ENCODE measurements at regions not wholly inside any gene's neighbourhood (a gene's known extent, or its start where the extent isn't known, plus 50 kb on each side); places are given as distances from the start of the nearest gene placed in this dataset.
"Not testable (repeated sequence)": the region's sequence is repeated elsewhere in the genome, so short reads cannot be mapped to it uniquely, and the experiment has no call there.

- DNase-seq (ENCODE audit: low spot score) (peak; percentile 6), FAIRE-seq (no peak)
Measured at GRCh38 chr2:16978301-16978700, 312.7 kb upstream of the CYRIA start.

DNA sequence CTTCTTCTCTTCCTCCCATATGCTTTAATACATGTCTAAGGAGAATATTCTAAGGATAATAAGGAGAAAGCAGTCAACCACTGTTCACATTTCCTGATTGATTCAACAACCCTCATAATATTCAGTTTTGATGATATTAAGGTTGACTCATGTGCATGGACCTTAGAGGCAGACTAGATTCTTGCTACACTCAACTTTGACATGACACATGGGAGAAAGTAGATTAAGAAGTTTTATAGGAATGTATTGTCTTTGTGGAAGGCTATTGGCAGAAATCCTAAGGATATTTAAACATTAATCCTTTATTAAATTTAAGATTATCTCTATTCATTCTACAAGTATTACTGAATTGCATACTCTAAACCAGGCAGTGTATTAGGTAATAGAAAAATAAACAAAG lies 309.1 kb upstream of the CYRIA start:
- FAIRE-seq (no peak), DNase-seq (ENCODE audit: low spot score) (no peak)

DNA sequence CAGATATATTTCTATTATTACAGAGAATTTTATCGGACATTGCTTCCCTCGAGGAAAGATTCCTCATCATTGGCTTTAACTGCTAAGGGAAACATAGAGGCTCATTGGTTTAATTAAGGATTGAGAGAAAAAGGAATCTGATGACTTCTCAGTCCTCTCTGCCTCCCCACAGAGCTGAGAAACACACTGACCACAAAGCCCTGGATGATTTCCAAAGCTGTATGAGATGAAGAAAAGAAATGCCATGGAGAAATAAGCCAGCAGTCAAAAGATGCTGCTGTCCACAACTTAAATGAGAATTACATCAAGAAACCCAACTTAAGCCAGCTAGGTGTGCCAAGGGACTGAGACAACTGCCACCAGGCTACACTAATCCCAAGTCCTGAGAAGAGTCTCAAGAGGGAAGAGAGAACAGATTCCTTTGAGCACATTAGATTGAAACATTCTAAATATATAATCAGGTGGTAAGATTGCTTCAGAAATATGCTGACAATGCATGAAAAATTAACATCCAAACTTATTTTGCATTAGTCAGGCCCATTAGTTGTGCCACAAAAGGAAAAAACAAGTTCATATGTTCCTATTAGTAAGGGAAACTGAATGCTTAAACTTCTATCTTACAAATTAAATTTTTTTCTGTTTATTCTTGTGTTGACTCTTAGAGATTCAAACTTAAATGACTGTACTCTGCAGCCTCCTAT lies 308.1 kb upstream of the CYRIA start:
- no peak for FAIRE-seq

GRCh38 chr2:16972276-16972675 lies 306.6 kb upstream of the CYRIA start:
- DNase-seq (ENCODE audit: low spot score) (no peak), FAIRE-seq (no peak)

More for the DNA sequence above, 308.1 kb upstream of the CYRIA start:
- peak; percentile 20 for DNase-seq (ENCODE audit: low spot score)

- DNase-seq (ENCODE audit: low spot score) (no peak), FAIRE-seq (no peak)
Measured at GRCh38 chr2:16971722-16972234, 306.1 kb upstream of the CYRIA start.

- FAIRE-seq; DNase-seq (ENCODE audit: low spot score): not testable (repeated sequence)
Measured at GRCh38 chr2:16970948-16971347, 305.3 kb upstream of the CYRIA start.

DNA sequence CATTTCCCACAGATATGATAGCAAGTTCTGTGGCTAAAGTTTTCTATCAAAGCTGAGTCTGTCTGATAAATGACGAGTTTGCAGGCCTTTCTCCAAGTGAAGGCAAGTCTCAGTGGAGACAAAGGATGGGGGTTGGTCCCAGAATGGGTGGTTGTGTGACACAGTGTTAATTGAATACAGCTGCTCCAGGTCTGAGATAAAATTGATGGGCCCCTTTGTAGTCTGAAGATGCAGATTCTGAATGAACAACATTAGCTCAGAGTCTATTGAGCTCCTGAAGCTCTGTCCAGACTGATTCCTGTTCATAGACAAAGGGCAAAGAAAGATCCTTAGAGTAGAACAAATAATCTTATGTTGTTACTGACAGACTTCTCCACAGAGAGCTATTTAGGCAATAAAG lies 296.9 kb upstream of the CYRIA start:
- FAIRE-seq (no peak), DNase-seq (ENCODE audit: low spot score) (no peak)

DNA sequence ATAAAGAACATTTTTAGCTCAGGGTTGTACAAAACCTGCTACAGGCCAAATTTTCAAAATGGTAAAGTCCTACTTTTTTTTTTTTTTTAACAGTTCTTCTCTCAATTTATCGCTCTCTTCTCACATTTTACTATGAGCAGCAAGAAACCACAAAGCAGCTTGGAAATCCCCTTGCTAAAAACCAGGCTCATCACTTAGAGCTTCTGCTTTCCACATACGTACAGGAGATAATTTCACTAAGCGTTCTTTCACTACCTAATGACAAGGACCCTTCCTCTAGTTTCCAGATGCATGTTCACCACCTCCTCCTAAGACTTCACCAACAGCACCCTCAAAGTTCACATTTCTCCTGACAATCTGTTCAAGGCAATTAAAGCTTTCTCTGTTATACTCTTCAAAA lies 294.9 kb upstream of the CYRIA start:
- DNase-seq (ENCODE audit: low spot score) (no peak), FAIRE-seq (no peak)

DNA sequence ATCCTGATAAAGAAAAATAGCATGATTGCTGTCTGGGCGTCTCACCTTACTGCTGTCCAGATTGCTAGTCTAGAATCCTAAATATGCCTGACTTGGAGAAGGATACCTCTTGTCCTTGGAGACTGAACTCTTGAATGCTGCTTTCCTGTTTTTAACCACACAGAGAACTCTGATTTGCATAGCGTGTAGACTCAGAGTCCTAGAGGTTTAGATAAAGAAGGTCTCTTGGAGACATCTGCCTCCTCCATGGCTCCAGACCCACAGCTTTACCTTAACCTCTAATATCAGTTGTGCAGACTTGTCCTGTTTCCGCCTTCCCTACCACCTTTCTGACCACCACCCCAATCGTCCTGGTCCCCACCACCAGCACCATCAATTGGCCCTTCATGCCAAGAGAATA lies 292.6 kb upstream of the CYRIA start:
- DNase-seq (ENCODE audit: low spot score) = no peak
- no peak for FAIRE-seq

DNA sequence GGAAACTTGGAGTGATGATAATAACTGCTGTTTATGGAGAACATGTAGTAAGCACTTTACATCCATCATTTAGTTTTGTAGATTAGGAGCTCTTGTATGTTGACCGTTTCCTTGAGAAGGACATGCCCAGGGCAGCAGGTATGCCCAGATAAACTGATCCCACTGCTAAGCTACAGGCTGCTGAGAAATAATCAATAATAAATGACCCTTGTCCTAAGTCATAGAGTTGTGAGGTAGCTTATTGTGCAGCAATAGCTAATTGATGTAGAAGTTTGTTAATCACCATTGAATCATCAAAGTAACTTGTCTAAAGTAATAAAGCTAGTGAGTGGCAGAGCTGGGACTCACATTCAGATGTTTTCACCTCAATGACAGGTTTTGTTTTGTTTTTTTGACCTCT lies 287.2 kb upstream of the CYRIA start:
- FAIRE-seq (no peak), DNase-seq (ENCODE audit: low spot score) (no peak)

DNA sequence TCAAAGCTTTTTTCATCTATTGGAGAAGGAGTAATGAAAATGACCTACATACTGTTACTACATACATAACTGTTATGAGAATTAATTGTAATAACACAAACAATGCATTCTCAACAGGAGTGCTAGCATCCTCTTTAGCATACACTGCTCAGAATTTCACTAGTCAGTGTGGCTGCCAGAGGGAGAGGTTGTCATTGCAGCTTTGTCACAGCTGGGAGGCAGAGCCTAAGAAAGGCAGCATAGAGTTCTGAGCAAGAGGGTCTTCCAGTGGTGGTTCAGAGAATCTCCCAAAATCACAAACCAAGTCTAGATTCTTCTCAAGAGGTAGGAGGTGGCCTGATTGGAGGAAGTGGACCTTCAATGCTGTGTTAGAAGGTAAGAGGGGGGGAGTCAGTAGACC lies 286.7 kb upstream of the CYRIA start:
- no peak for FAIRE-seq
- no peak for DNase-seq (ENCODE audit: low spot score)

GRCh38 chr2:16950436-16950835 lies 284.8 kb upstream of the CYRIA start:
- no peak for DNase-seq (ENCODE audit: low spot score)
- FAIRE-seq = no peak

DNA sequence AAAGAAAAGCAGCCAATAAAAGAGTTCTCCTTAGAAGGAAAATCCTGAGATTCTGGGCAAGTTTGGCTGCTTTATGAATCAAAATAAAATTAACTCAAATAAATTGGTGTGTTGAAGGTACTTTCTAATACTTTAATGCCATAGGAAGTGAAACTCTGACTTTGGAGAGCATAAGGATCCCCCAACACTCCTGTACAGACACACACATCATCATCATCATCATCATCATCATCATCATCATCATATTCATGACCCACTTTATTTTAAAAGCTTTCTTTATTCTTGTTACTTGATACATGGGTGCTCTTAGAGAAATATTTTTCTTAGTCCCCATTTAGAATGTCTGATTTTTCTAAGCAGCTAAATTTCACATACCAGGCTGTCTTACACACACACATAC lies 283.1 kb upstream of the CYRIA start:
- DNase-seq (ENCODE audit: low spot score) = no peak
- no peak for FAIRE-seq

DNA sequence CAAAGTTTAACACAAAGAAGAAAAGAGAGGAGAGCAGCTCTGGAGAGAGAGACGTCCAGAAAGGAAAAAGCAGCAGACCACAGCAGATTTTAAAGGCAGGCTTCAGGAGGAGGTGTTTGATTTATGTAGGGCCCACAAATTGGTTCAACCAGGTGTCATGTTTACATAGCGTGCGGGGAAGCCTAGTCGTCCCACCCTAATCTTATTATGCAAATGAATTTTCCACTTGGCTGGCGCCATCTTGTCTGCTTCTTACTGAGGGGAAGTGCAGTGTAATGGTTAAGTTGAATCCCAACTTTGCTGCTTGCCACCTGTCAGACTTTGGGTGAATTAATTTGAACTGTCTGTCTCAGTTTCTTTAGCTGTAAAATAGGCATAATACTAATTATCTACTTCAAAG lies 282.4 kb upstream of the CYRIA start:
- no peak for FAIRE-seq
- no peak for DNase-seq (ENCODE audit: low spot score)

DNA sequence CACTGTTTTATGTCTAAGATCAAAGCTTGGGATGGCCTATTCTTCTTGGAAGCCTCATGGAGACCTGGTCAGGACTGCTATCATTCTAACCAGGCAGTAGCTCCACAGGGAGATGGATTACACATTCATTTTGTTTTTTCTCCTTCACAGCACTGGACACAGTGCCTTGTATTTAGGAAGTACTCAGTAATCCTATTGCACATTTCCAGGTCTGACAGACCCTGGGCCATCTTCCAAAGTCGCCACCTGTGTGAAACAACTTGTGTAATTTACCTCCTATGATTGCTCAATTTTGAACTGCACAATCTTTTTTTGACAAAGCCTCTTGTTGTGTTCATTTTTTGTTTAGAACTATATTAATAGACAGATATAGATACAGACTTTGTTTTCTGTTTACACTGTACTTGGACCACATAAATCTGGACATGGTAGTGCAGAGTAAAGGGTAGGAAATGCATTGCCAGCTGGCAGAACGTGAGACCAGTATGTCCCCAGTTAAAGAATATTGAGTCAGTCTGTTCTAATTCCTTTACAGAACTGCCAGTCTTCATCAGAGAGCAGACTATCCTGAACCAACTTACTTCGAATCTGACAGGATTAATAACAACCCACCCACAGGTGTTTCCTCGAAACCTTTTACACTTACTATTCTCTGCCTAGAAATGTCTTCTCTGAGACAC lies 277.8 kb upstream of the CYRIA start:
- DNase-seq (ENCODE audit: low spot score) (no peak), FAIRE-seq (no peak)

DNA sequence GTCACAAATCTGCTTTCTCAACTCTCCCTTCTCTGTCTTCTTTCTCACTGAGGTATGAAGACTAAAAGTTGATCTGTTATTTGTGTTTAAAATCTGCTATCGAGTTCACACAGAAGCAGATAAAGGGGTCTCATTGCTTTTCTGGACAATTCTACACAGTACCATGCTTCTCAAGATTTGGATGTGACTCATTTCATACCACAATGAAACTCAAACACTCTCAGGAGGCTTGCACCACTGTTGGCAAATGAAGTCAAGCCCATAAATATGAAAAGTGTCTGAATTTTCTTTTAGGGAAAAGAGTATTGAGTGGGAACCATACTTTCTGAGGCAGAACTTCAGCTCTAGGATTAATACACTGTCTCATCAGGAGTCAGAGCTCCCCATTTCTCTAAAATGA lies 274.6 kb upstream of the CYRIA start:
- FAIRE-seq (no peak), DNase-seq (ENCODE audit: low spot score) (no peak)

DNA sequence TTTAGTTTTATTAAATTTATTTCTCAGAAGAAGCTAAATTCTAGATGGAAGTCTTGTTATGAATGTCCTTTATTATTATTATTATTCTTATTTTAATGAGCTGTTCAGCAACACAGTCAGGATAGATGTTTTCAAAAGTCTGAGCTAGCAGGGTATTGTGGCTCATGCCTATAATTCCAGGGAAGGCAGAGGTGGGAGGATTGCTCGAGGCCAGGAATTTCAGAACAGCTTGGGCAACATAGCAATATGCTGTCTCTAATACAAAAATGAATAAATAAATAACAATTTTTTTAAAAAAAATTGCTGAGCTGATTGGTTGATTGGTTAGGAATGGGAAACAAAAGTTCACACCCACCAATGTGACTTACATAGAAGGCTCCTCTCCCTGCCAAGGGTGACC lies 274.1 kb upstream of the CYRIA start:
- FAIRE-seq = no peak
- DNase-seq (ENCODE audit: low spot score) = no peak

DNA sequence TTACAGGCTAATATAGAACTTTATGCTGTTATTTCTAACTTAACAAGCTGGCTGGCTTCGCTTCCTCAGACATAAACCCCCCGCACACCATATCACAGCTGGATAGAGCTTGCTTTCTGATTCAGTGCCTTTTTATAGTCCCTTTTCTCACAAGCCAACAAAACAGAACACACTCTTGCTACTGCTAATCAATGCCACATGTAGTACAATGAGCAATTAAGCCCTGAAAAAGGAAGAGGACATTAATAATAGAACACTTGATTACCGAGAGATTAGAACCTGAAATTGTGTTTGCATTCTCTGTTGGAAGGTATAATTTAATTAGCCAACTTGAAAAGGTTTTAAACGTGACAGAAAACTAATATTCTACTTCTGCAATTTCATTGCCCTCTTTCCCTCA lies 267.7 kb upstream of the CYRIA start:
- FAIRE-seq = no peak
- no peak for DNase-seq (ENCODE audit: low spot score)

GRCh38 chr2:16932826-16933225 lies 267.2 kb upstream of the CYRIA start:
- no peak for DNase-seq (ENCODE audit: low spot score)
- no peak for FAIRE-seq

GRCh38 chr2:16931441-16931840 lies 265.8 kb upstream of the CYRIA start:
- no peak for DNase-seq (ENCODE audit: low spot score)
- no peak for FAIRE-seq

- no peak for FAIRE-seq
Measured at GRCh38 chr2:16927398-16927797, 261.8 kb upstream of the CYRIA start.

GRCh38 chr2:16925145-16925544 lies 259.5 kb upstream of the CYRIA start:
- DNase-seq (ENCODE audit: low spot score) (no peak), FAIRE-seq (no peak)

More at GRCh38 chr2:16927398-16927797, 261.8 kb upstream of the CYRIA start:
- DNase-seq (ENCODE audit: low spot score) = no peak

GRCh38 chr2:16915341-16915755 lies 249.7 kb upstream of the CYRIA start:
- DNase-seq (ENCODE audit: low spot score); FAIRE-seq: not testable (repeated sequence)
